ENCODE measurements at regions not wholly inside any gene's neighbourhood (a gene's known extent, or its start where the extent isn't known, plus 50 kb on each side); places are given as distances from the start of the nearest gene placed in this dataset.

DNA sequence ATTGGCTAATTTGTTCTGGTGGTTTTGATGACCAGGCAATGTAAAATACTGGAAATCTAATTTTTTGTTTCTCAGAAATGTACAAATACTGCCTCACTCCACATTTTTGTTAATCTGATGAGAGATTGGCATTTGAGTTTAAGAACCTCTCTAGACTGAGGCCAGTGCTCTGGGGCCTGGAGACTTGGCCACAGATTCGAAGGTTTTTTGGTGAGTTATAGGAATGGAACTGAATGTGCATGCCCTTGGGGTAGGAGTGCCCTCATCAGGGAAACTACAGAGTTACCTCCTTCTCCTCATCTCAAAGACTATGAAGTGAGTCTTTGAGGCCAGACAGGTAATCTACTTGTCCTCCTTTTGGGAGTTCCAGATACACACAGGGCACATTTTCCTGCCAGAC is 347.9 kb downstream of the LTN1 start:
- Histone ChIP-seq H3K36me3 (ENCODE audit: insufficient read depth, low read length) (no peaks in the 10 kb centered on the region), H3K4me1 (ENCODE audit: insufficient read depth, low read length) (no peaks in the 10 kb centered on the region), H3K27ac (ENCODE audit: low read length) (no peak overlapping the region), H3K27me3 (ENCODE audit: insufficient read depth, low read length, poor library complexity) (no peaks in the 10 kb centered on the region), H3K9ac (ENCODE audit: low read depth, low read length) (no peak overlapping the region), H3K4me3 (ENCODE audit: low read depth in 1 of 2, low read length in 2 of 2) (no peak overlapping the region), H3K4me2 (ENCODE audit: insufficient read depth, low read length) (no peak overlapping the region), H2AFZ (ENCODE audit: low read depth, low read length) (no peak overlapping the region), H4K20me1 (ENCODE audit: insufficient read depth, low read length) (no peaks in the 10 kb centered on the region), H3K9me3 (ENCODE audit: insufficient read depth, low read length, severe bottlenecking) (no peaks in the 10 kb centered on the region), H3K79me2 (ENCODE audit: insufficient read depth, low read length) (no peaks in the 10 kb centered on the region)
- DNase-seq, result no peak
- TF ChIP-seq EZH2 (IDR thresholded peaks at IDR 0.05; ENCODE audit: borderline replicate concordance, low read depth, low read length, severe bottlenecking), result no peak
- TF ChIP-seq, protein P1, sequence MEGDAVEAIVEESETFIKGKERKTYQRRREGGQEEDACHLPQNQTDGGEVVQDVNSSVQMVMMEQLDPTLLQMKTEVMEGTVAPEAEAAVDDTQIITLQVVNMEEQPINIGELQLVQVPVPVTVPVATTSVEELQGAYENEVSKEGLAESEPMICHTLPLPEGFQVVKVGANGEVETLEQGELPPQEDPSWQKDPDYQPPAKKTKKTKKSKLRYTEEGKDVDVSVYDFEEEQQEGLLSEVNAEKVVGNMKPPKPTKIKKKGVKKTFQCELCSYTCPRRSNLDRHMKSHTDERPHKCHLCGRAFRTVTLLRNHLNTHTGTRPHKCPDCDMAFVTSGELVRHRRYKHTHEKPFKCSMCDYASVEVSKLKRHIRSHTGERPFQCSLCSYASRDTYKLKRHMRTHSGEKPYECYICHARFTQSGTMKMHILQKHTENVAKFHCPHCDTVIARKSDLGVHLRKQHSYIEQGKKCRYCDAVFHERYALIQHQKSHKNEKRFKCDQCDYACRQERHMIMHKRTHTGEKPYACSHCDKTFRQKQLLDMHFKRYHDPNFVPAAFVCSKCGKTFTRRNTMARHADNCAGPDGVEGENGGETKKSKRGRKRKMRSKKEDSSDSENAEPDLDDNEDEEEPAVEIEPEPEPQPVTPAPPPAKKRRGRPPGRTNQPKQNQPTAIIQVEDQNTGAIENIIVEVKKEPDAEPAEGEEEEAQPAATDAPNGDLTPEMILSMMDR (IDR thresholded peaks at IDR 0.05; ENCODE audit: borderline replicate concordance, extremely low read depth, low read length, poor library complexity, severe bottlenecking), result no peak
- ATAC-seq (ENCODE audit: insufficient read depth, low read depth), result no peak

- DNase-seq (no peak), ATAC-seq (ENCODE audit: insufficient read depth, low read depth) (no peak)
- H3K79me2 ChIP-seq (ENCODE audit: insufficient read depth, low read length), result no peaks in the 10 kb centered on the region
- no peaks in the 10 kb centered on the region for H3K27me3 ChIP-seq (ENCODE audit: insufficient read depth, low read length, poor library complexity)
- no peak overlapping the region for H2AFZ ChIP-seq (ENCODE audit: low read depth, low read length)
- no peak overlapping the region for H3K27ac ChIP-seq (ENCODE audit: low read length)
- no peaks in the 10 kb centered on the region for H3K4me1 ChIP-seq (ENCODE audit: insufficient read depth, low read length)
- H3K9me3 ChIP-seq (ENCODE audit: insufficient read depth, low read length, severe bottlenecking), result no peaks in the 10 kb centered on the region
- no peak overlapping the region for H3K4me2 ChIP-seq (ENCODE audit: insufficient read depth, low read length)
- TF ChIP-seq, protein P1 (IDR thresholded peaks at IDR 0.05; ENCODE audit: borderline replicate concordance, extremely low read depth, low read length, poor library complexity, severe bottlenecking), result no peak
- no peak for TF ChIP-seq EZH2 (IDR thresholded peaks at IDR 0.05; ENCODE audit: borderline replicate concordance, low read depth, low read length, severe bottlenecking)
- H4K20me1 ChIP-seq (ENCODE audit: insufficient read depth, low read length), result no peaks in the 10 kb centered on the region
- H3K9ac ChIP-seq (ENCODE audit: low read depth, low read length), result no peak overlapping the region
- no peak overlapping the region for H3K4me3 ChIP-seq (ENCODE audit: low read depth in 1 of 2, low read length in 2 of 2)
- H3K36me3 ChIP-seq (ENCODE audit: insufficient read depth, low read length), result no peaks in the 10 kb centered on the region
Measured at GRCh38 chr21:28642891-28643290, 349.8 kb downstream of the LTN1 start.

GRCh38 chr21:28641731-28642130 is 350.9 kb downstream of the LTN1 start:
- H3K27me3 ChIP-seq (ENCODE audit: insufficient read depth, low read length, poor library complexity), result no peaks in the 10 kb centered on the region
- H3K27ac ChIP-seq (ENCODE audit: low read length), result no peak overlapping the region
- H3K36me3 ChIP-seq (ENCODE audit: insufficient read depth, low read length), result no peaks in the 10 kb centered on the region
- DNase-seq (no peak), ATAC-seq (ENCODE audit: insufficient read depth, low read depth) (no peak)
- H3K79me2 ChIP-seq (ENCODE audit: insufficient read depth, low read length), result no peaks in the 10 kb centered on the region
- H3K9ac ChIP-seq (ENCODE audit: low read depth, low read length), result no peak overlapping the region
- H3K9me3 ChIP-seq (ENCODE audit: insufficient read depth, low read length, severe bottlenecking), result no peaks in the 10 kb centered on the region
- H2AFZ ChIP-seq (ENCODE audit: low read depth, low read length), result no peak overlapping the region
- no peaks in the 10 kb centered on the region for H4K20me1 ChIP-seq (ENCODE audit: insufficient read depth, low read length)
- H3K4me1 ChIP-seq (ENCODE audit: insufficient read depth, low read length), result no peaks in the 10 kb centered on the region
- no peak overlapping the region for H3K4me2 ChIP-seq (ENCODE audit: insufficient read depth, low read length)
- TF ChIP-seq, protein P1 (IDR thresholded peaks at IDR 0.05; ENCODE audit: borderline replicate concordance, extremely low read depth, low read length, poor library complexity, severe bottlenecking), result no peak
- no peak for TF ChIP-seq EZH2 (IDR thresholded peaks at IDR 0.05; ENCODE audit: borderline replicate concordance, low read depth, low read length, severe bottlenecking)
- no peak overlapping the region for H3K4me3 ChIP-seq (ENCODE audit: low read depth in 1 of 2, low read length in 2 of 2)

DNA sequence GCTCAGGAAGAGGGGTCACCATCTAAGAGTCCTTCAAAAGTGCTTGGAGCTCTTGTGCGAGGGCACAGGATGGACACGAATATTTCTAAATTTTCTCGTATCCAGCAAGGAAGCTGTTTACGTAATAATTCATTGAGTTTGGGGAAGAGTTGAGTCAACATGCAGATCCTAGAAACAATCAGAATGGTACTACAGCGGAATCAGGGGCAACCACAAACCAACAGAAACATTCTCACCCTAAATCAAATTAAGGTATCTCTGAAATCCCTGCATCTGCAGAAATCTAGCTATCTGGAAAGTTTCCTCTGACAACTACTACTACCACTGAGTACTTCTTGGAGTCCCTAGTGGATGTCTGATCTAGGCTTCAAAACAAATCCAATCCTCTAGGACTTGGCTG is 352.4 kb downstream of the LTN1 start:
- no peak overlapping the region for H2AFZ ChIP-seq (ENCODE audit: low read depth, low read length)
- H3K36me3 ChIP-seq (ENCODE audit: insufficient read depth, low read length), result no peaks in the 10 kb centered on the region
- no peak for TF ChIP-seq EZH2 (IDR thresholded peaks at IDR 0.05; ENCODE audit: borderline replicate concordance, low read depth, low read length, severe bottlenecking)
- TF ChIP-seq, protein P1 (IDR thresholded peaks at IDR 0.05; ENCODE audit: borderline replicate concordance, extremely low read depth, low read length, poor library complexity, severe bottlenecking), result no peak
- H3K27me3 ChIP-seq (ENCODE audit: insufficient read depth, low read length, poor library complexity), result no peaks in the 10 kb centered on the region
- H3K27ac ChIP-seq (ENCODE audit: low read length), result no peak overlapping the region
- H3K9ac ChIP-seq (ENCODE audit: low read depth, low read length), result no peak overlapping the region
- H4K20me1 ChIP-seq (ENCODE audit: insufficient read depth, low read length), result no peaks in the 10 kb centered on the region
- H3K9me3 ChIP-seq (ENCODE audit: insufficient read depth, low read length, severe bottlenecking), result no peaks in the 10 kb centered on the region
- no peak overlapping the region for H3K4me3 ChIP-seq (ENCODE audit: low read depth in 1 of 2, low read length in 2 of 2)
- H3K4me2 ChIP-seq (ENCODE audit: insufficient read depth, low read length), result no peak overlapping the region
- ATAC-seq (ENCODE audit: insufficient read depth, low read depth) (no peak), DNase-seq (no peak)
- H3K79me2 ChIP-seq (ENCODE audit: insufficient read depth, low read length), result no peaks in the 10 kb centered on the region
- no peaks in the 10 kb centered on the region for H3K4me1 ChIP-seq (ENCODE audit: insufficient read depth, low read length)
